ENCODE measurements at regions not wholly inside any gene's neighbourhood (a gene's known extent, or its start where the extent isn't known, plus 50 kb on each side); places are given as distances from the start of the nearest gene placed in this dataset.

DNA sequence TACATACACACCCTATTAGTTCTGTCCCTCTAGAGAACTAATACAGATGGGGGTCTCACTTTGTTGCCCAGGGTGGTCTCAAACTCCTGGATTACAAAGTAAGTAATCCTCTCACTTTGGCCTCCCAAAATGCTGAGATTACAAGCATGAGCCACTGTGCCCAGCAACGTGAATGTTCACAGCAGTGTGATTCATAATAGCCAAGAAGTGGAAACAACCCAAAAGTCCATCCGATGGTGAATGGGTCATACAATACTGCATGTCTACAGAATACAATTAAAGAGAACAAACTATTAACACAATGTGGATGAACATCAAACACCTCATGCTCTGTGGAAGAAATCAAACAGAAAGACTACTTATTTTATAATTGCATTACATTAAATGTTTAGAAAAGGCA, 57.3 kb upstream of the SYNE2 start:
- Histone ChIP-seq H3K9me3 (no peaks in the 10 kb centered on the region), H3K4me3 (no peak overlapping the region), H3K27me3 (no peaks in the 10 kb centered on the region), H3K36me3 (no peaks in the 10 kb centered on the region), H3K27ac (no peak overlapping the region), H3K4me1 (ENCODE audit: insufficient read depth) (no peaks in the 10 kb centered on the region)
- intact Hi-C loops (cut with DNase I), result loop anchor here in 1 of 4 donors (10.0 kb wide), 1 partner anchor 509 kb away; no protein-coding TSS in a partner anchor
- no peak for DNase-seq
- 46 to 59% (median 56%) methylated on average over 2 of the region's 2 CpGs for WGBS, 3 donors
- TF ChIP-seq POLR2A (IDR thresholded peaks at IDR 0.05) (no peak), EP300 (IDR thresholded peaks at IDR 0.05) (no peak)
- TF ChIP-seq, protein P1, sequence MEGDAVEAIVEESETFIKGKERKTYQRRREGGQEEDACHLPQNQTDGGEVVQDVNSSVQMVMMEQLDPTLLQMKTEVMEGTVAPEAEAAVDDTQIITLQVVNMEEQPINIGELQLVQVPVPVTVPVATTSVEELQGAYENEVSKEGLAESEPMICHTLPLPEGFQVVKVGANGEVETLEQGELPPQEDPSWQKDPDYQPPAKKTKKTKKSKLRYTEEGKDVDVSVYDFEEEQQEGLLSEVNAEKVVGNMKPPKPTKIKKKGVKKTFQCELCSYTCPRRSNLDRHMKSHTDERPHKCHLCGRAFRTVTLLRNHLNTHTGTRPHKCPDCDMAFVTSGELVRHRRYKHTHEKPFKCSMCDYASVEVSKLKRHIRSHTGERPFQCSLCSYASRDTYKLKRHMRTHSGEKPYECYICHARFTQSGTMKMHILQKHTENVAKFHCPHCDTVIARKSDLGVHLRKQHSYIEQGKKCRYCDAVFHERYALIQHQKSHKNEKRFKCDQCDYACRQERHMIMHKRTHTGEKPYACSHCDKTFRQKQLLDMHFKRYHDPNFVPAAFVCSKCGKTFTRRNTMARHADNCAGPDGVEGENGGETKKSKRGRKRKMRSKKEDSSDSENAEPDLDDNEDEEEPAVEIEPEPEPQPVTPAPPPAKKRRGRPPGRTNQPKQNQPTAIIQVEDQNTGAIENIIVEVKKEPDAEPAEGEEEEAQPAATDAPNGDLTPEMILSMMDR (IDR thresholded peaks at IDR 0.05), result no peak

DNA sequence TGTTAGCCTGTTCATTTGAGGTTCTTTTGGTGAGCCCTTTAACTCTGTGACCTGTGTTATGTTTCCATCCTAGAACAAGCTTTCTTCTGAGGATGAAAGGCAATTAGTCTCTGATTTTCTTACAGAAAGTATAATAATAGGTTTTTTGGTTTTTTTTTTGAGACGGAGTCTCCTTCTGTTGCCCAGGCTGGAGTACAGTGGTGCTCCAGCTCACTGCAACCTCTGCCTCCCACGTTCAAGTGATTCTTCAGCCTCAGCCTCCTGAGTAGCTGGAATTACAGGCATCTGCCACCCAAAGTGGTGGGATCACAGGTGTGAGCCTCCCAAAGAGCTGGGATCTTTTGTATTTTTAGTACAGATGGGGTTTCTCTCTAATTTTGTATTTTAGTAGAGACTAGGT, 52.7 kb upstream of the SYNE2 start:
- H3K9me3 ChIP-seq, result no peaks in the 10 kb centered on the region
- H3K4me3 ChIP-seq, result peak overlapping the region; percentile 24
- no peaks in the 10 kb centered on the region for H3K27me3 ChIP-seq
- no peaks in the 10 kb centered on the region for H3K36me3 ChIP-seq
- H3K27ac ChIP-seq, result no peak overlapping the region
- 32 to 45% (median 41%) methylated on average over 2 of the region's 2 CpGs for WGBS, 3 donors
- DNase-seq, result no peak
- intact Hi-C loops (cut with DNase I), result loop anchor here in 3 of 4 donors (5.0 to 10.0 kb wide), 3 partner anchors 495 to 505 kb away; partner anchors contain the start of gene ESR2 (in 1 of the 3)
- H3K4me1 ChIP-seq (ENCODE audit: insufficient read depth), result no peaks in the 10 kb centered on the region
- TF ChIP-seq EP300 (IDR thresholded peaks at IDR 0.05), result no peak
- TF ChIP-seq, protein P1 (IDR thresholded peaks at IDR 0.05), result no peak
- no peak for TF ChIP-seq POLR2A (IDR thresholded peaks at IDR 0.05)

DNA sequence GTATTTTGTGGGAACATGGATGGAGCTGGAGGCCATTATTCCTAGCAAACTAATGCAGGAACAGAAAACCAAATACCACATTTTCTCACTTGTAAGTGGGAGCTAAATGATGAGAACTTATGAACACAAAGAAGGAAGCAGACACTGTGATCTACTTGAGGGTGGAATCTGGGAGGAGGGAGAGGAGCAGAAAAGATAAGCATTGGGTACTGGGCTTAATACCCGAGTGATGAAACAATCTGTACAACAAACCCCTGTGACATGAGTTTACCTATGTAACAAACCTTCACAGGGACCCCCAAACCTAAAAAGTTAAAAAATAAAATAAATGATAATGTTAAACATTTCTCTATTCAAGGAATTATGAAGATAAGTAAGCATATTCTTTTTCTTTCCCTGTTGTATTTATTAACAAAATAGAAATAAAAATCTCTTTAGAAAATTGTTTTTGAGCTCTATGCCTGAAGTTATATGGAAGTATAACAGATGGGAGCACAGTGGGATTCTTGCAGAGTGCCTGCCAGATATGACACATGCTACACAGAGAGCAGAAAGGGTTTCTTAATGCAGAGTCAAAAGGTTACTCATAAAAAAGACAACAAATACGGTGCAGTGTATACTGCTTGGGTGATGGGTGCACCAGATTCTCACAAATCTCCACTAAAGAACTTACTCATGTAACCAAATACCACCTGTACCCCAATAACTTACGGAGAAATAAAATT, 52.0 kb upstream of the SYNE2 start:
- no peak overlapping the region for H3K27ac ChIP-seq
- intact Hi-C loops (cut with DNase I), result loop anchor here in 3 of 4 donors (5.0 to 10.0 kb wide), 3 partner anchors 494 to 504 kb away; partner anchors contain the start of gene ESR2 (in 1 of the 3)

More for the DNA sequence above, 52.0 kb upstream of the SYNE2 start:
- TF ChIP-seq, protein P1 (IDR thresholded peaks at IDR 0.05), result no peak
- no peak for TF ChIP-seq EP300 (IDR thresholded peaks at IDR 0.05)
- no peak for TF ChIP-seq POLR2A (IDR thresholded peaks at IDR 0.05)
- Histone ChIP-seq H3K36me3 (no peaks in the 10 kb centered on the region), H3K27me3 (no peaks in the 10 kb centered on the region), H3K4me3 (no peak overlapping the region), H3K9me3 (no peaks in the 10 kb centered on the region), H3K4me1 (ENCODE audit: insufficient read depth) (no peaks in the 10 kb centered on the region)
- DNase-seq, result no peak
- 65 to 73% (median 67%) methylated on average over 3 of the region's 3 CpGs for WGBS, 3 donors
